Kidney (tissue), 13 donors: ENCODE measurements at regions not wholly inside any gene's neighbourhood (a gene's known extent, or its start where the extent isn't known, plus 50 kb on each side); places are given as distances from the start of the nearest gene placed in this dataset.

ENCODE experiments used
- DNase-seq, 5 donors: peaks; one replicate each; pipeline ENCODE4 v3.0.0-alpha.2; 2013 to 2020
- FAIRE-seq: peaks from 2 replicates; lab custom pipeline; 2012; peaks lifted over from hg19 to GRCh38; lab: Jason Lieb, UNC
- H3K27ac ChIP-seq, 2 donors: one replicate each; pipeline ENCODE4 v1.7.0; 2013; ENCODE audit warnings: low read depth in 2 of 2, low read length in 2 of 2, inconsistent platforms in 1 of 2
- H3K27me3 ChIP-seq: one replicate; pipeline ENCODE4 v1.7.1; 2013; ENCODE audit warnings: low read length, inconsistent platforms; ENCODE audit not compliant: control insufficient read depth, insufficient read depth
- H3K36me3 ChIP-seq, 3 donors: one replicate each; pipeline versions ENCODE4 v1.7.0 to v1.7.1; 2013; ENCODE audit warnings: low read length in 3 of 3, control low read depth in 1 of 3, inconsistent platforms in 1 of 3; ENCODE audit not compliant: insufficient read depth in 3 of 3, control insufficient read depth in 2 of 3
- H3K4me1 ChIP-seq, 3 donors: one replicate each; pipeline versions ENCODE4 v1.7.0 to v1.7.1; 2013; ENCODE audit warnings: low read length in 3 of 3, inconsistent platforms in 1 of 3, low read depth in 1 of 3; ENCODE audit not compliant: control insufficient read depth in 2 of 3, insufficient read depth in 2 of 3
- H3K4me3 ChIP-seq, 3 donors: one replicate each; pipeline versions ENCODE4 v1.7.0 to v1.8.1; 2013; ENCODE audit warnings: low read length in 3 of 3, control low read depth in 1 of 3, inconsistent platforms in 1 of 3
- H3K9ac ChIP-seq, 3 donors: one replicate each; pipeline versions ENCODE4 v1.7.0 to v1.7.1; 2013; ENCODE audit warnings: low read length in 3 of 3, control low read depth in 1 of 3, inconsistent platforms in 1 of 3
- H3K9me3 ChIP-seq, 3 donors: one replicate each; pipeline versions ENCODE4 v1.7.0 to v1.7.1; 2013; ENCODE audit warnings: low read length in 3 of 3, control low read depth in 1 of 3, inconsistent platforms in 1 of 3; ENCODE audit not compliant: control insufficient read depth in 2 of 3, insufficient read depth in 1 of 3
- intact Hi-C: fragments of 100-400 bp; cut with DNase I; formaldehyde crosslinking; loops from one replicate; pipeline ENCODE4 v1.11.1; 2022
- TF ChIP-seq, protein P1 (sequence below): IDR thresholded peaks from 3 replicates; pipeline ENCODE4 v1.5.1; 2012; ENCODE audit warnings: mild to moderate bottlenecking, moderate library complexity, borderline replicate concordance; ENCODE audit not compliant: insufficient read depth; ENCODE audit errors: extremely low read depth
- donor health status: control.
- donor health status: control.
- donor health status: control.
- donor health status: control.
- donor health status: control.
- donor health status: DM: yes; HTN: yes; CAD: no.
- donor health status: Normal renal cell carcinoma (clear cell type).

DNA sequence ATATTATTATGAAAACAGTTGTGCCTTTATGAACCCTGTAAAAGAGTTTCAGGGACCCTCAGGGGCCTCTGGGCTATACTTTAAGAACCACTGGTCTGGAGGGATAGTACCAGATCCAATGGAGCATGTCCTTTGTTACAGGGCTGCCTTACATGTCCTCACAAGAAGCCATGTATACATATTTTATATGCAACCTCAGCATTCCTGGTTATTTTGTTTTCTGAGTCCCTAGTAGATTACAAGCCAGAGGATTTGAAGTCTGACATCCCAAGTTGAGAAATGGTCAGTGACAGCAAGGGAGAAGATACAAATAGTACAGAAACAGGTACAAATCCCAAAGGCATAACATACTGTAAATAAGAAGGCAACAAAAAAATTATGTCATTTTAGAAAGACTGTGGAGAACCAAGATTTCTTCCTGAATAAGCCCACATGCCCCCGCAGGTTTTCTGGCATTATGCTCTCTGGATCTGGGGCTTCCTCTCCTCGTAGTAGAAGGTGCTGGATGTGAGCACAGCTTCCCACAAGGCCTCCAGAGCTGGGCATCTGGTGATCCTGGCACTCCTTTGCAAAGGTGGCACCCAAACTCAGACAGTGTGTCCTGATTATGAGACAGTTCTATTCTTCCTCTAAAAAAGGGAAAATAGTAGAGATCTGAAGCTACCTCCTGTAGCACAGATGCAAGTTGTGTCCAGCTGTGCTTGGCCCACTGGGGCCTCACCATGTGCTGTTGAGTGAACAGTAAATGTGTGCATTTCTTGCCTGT is 114.0 kb downstream of the NR1D2 start:
- no peak overlapping the region for H3K4me3 ChIP-seq
- H3K9me3 ChIP-seq = no peaks in the 10 kb centered on the region
- FAIRE-seq = no peak
- no peaks in the 10 kb centered on the region for H3K36me3 ChIP-seq
- H3K27me3 ChIP-seq = no peaks in the 10 kb centered on the region
- TF ChIP-seq, protein P1, sequence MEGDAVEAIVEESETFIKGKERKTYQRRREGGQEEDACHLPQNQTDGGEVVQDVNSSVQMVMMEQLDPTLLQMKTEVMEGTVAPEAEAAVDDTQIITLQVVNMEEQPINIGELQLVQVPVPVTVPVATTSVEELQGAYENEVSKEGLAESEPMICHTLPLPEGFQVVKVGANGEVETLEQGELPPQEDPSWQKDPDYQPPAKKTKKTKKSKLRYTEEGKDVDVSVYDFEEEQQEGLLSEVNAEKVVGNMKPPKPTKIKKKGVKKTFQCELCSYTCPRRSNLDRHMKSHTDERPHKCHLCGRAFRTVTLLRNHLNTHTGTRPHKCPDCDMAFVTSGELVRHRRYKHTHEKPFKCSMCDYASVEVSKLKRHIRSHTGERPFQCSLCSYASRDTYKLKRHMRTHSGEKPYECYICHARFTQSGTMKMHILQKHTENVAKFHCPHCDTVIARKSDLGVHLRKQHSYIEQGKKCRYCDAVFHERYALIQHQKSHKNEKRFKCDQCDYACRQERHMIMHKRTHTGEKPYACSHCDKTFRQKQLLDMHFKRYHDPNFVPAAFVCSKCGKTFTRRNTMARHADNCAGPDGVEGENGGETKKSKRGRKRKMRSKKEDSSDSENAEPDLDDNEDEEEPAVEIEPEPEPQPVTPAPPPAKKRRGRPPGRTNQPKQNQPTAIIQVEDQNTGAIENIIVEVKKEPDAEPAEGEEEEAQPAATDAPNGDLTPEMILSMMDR = no peak
- no peak overlapping the region for H3K9ac ChIP-seq
- no peak overlapping the region for H3K27ac ChIP-seq
- no peaks in the 10 kb centered on the region for H3K4me1 ChIP-seq
- DNase-seq = no peak
- intact Hi-C loops = no loop called here

DNA sequence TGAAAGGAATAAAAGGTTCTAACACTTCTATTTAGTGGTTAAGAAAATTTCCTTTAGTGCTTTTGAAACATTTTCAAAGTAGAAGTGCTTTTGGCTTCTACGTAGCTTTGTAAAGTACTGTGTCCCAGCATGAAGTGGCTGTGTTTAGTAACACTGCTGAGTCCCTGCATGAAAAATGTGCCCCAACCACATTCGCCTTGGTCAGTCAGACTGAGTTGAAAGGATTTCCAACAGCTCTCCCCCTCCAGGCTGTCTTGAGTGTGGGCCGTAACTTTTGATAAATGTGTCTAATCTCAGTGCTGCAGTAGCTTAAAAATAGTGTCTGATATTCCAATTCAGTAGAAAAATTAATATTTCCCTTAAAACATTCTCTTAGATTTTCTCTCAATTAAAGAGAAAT is 115.0 kb downstream of the NR1D2 start:
- H3K9ac ChIP-seq = no peak overlapping the region
- no peaks in the 10 kb centered on the region for H3K9me3 ChIP-seq
- DNase-seq (peak in 3 of 5 donors; percentile 12 to 46 (median 24)), FAIRE-seq (no peak)
- TF ChIP-seq, protein P1 = no peak
- no peaks in the 10 kb centered on the region for H3K27me3 ChIP-seq
- H3K27ac ChIP-seq = no peak overlapping the region
- H3K4me3 ChIP-seq = no peak overlapping the region
- intact Hi-C loops = no loop called here
- H3K4me1 ChIP-seq = no peaks in the 10 kb centered on the region
- H3K36me3 ChIP-seq = no peaks in the 10 kb centered on the region

DNA sequence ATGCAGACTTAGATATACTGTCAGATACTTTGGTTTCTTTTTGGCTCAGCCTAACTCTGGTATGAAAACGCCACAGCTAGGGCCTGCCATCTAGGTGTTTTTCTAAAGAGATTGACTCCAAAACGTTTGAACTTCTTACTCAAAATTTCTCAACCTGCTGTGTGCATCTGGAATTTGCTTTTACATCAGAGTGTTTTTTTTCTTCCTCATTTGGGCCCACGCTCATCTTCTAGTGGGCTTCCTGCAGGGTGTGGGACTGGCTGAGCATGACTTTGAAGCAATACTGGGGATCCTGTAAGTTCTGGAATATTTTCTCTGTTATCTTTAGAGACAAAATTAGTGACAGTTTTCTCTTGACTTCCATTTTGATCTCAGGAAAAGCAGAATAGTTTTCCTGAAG is 117.8 kb downstream of the NR1D2 start:
- intact Hi-C loops = no loop called here
- Histone ChIP-seq H3K27me3 (no peaks in the 10 kb centered on the region), H3K4me1 (no peaks in the 10 kb centered on the region), H3K9ac (no peak overlapping the region), H3K9me3 (no peaks in the 10 kb centered on the region), H3K27ac (no peak overlapping the region), H3K36me3 (no peaks in the 10 kb centered on the region), H3K4me3 (no peak overlapping the region)
- FAIRE-seq (no peak), DNase-seq (no peak)
- TF ChIP-seq, protein P1 = no peak
